ENCODE measurements at regions not wholly inside any gene's neighbourhood (a gene's known extent, or its start where the extent isn't known, plus 50 kb on each side); places are given as distances from the start of the nearest gene placed in this dataset.

DNA sequence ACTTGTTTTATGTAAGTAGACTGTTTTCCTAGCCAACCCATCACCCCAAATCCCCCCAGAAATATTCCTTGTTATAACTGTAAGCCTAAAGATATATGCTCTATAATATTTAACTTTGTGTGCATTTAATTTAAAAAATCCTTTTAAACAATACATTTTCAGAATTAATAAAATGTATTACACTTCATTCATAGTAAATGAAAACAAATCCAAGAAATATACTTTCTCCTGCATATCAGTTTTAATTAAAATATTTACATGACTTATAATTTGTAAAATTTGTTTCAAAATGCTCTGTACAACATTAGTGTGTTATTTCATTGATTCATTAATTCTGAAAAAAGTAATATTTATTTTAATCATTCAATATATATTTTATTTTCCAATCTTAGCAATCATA is 669.1 kb upstream of the PCDH20 start:
- TF ChIP-seq, protein P1, sequence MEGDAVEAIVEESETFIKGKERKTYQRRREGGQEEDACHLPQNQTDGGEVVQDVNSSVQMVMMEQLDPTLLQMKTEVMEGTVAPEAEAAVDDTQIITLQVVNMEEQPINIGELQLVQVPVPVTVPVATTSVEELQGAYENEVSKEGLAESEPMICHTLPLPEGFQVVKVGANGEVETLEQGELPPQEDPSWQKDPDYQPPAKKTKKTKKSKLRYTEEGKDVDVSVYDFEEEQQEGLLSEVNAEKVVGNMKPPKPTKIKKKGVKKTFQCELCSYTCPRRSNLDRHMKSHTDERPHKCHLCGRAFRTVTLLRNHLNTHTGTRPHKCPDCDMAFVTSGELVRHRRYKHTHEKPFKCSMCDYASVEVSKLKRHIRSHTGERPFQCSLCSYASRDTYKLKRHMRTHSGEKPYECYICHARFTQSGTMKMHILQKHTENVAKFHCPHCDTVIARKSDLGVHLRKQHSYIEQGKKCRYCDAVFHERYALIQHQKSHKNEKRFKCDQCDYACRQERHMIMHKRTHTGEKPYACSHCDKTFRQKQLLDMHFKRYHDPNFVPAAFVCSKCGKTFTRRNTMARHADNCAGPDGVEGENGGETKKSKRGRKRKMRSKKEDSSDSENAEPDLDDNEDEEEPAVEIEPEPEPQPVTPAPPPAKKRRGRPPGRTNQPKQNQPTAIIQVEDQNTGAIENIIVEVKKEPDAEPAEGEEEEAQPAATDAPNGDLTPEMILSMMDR (IDR thresholded peaks at IDR 0.05), result no peak
- no peak for TF ChIP-seq EP300 (IDR thresholded peaks at IDR 0.05)
